ENCODE measurements at regions not wholly inside any gene's neighbourhood (a gene's known extent, or its start where the extent isn't known, plus 50 kb on each side); places are given as distances from the start of the nearest gene placed in this dataset.
A peak's percentile ranks its signal among the peaks of the same experiment; 100 is the strongest.

DNA sequence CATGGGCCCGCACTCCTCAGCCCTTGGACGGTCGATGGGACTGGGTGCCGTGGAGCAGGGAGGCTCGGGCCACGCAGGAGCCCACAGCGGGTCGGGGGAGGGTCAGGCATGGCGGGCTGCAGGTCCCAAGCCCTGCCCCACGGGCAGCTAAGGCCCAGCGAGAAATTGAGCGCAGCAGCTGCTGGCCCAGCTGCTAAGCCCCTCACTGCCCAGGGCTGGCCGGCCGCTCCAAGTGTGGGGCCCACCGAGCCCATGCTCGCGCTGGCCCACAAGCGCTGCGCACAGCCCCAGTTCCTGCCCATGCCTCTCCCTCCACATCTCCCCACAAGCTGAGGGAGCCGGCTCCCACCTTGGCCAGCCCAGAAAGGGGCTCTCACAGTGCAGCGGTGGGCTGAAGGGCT lies 259.4 kb downstream of the VGLL3 start:
- no peak for DNase-seq (ENCODE audit: low spot score)

DNA sequence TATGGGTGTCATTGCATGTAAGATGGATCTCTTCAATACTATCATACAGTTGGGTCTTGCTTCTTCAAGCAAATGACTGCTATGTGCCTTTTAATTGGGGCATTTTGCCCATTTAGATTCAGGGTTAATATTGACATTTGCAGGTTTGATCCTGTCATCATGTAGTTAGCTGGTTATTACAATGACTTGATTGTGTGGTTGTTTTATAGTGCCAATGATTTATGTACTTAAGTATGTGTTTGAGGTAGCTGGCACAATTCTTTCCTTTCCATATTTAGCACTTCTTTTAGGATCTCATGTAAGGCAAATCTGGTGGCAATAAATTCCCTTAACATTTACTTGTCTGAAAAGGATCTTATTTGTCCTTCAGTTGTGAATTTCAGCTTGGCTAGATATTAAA lies 267.5 kb downstream of the VGLL3 start:
- no peak for DNase-seq (ENCODE audit: low spot score)

DNA sequence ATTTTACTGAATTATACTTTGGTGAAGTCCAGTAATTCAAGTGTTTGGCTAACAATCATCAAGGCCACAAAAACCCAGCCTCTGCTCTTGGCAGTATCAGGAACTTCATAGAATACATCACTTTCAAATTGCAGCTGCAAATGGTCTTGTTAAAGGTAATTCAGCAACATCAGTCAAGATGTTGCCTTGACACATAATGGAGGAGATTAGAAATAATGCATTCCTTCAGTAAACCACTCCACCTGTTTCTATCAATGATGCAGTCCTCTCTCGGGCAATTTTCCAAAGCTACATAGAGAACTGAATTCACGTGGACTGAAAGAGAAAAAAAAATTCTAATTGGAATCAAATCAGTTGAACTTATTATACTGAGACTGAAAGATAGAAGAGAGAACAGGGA lies 279.3 kb downstream of the VGLL3 start:
- no peak for DNase-seq (ENCODE audit: low spot score)

DNA sequence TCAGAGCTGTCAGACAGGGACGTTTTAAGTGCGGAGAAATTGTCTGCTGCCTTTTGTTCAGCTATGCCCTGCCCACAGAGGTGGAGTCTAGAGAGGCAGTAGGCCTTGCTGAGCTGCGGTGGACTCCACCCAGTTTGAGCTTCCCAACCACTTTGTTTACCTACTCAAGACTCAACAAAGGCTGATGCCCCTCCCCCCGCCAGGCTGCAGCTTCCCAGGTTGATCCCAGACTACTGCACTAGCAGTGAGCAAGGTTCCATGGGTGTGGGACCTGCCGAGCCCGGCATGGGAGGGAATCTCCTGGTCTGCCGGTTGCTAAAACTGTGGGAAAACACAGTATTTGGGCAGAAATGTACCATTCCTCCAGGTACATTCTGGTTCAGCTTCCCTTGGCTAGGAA lies 282.1 kb downstream of the VGLL3 start:
- DNase-seq (ENCODE audit: low spot score) = no peak

DNA sequence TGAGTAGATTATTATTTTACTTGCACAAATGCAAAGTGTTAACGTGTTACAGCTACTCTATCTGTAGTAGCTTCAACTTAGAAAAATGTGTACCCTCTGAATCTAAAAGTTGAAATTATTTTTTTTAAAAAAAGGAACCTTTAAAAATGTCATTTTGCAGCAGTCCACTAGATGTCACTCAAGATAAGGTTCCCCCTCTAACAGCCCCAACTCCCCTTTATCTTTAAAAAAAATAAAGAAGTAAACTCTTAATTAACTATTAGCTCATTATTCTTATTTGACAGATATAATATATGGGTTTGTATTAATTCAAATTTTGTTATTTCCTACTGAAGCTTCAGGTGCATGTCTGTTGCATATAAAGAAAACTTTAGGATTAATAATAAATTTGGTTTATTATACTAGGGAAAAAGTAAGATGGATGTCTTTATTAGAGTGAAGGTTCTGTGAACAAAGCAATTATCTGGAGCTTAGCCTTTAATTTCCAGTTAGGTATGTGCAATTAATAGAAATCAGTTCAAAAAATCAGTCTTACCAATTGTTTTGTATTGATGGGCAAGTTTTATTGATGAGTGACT lies 288.5 kb downstream of the VGLL3 start:
- DNase-seq (ENCODE audit: low spot score) = peak; percentile 1

DNA sequence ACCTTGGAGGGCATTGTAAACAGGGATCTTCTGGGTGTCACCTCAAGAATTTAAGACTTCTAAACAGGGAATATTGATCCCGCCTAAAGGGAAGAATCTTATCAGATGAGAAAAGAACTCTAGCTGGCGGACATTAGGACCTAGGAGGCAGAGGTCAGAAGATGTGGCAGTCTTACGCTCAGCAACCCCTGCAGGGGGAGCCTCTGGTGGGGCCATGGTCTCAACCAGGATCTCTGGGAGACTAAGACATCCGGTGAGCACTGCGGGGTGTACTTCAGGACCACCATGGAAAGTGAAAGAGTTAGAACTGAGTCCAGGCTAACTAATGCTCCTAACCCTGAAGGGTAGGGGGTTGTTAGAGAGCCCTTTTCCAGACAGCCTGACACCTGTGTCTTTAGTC lies 295.2 kb downstream of the VGLL3 start:
- no peak for DNase-seq (ENCODE audit: low spot score)

DNA sequence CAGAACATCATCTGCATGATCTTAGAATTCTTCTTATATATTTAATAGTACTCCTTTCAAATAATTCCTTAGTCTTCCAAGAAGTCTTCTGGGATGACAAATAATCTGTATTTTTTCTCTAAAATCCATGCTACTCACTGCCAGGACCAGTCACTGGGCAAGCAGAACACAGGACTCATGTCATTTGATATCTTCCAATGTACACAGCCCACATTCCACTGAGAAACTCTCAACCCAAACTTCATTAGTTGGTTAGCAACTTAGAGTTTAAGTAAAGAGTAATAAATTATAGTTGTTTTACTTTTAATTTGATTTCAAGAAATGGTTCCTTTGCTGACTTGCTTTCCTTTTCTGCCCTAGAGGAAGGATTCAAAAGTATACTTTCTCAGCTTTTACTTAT lies 317.0 kb downstream of the VGLL3 start:
- DNase-seq (ENCODE audit: low spot score) = no peak

DNA sequence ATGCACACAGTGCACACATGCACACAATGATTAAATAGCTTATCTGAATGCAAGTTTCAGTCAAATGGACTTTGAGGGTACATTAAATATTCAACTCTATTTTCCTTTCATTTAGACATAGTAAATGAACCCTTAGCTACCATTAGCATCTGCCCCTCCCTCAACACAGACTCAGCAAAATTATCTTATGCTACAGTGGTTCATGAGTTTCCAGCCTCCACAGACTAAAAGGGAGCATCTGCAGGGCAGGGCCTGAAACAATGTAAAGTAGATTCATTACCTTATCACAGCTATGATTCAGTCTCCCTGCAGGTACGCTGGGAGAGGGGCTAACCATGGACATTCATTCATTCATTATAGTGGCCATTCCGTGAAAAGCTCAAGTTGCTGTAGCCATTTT lies 329.1 kb downstream of the VGLL3 start:
- no peak for DNase-seq (ENCODE audit: low spot score)

DNA sequence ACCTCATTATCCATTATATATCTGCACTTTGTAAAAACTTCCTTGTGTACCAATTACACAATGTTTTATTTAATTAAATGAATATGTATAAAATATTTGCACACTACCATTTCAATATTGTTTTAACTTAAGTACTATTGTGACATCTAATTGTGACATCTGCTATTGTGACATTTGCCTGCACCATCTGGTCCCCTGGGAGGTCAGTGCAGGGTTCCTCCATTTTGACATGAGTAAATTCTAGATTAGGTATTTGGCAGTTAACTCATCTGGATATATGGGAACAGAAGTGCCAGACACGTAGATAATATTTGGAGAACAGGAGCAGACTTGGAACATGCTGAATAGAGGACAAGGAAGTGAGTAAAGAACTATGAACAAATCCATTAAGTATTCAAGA lies 332.1 kb downstream of the VGLL3 start:
- DNase-seq (ENCODE audit: low spot score) = no peak

DNA sequence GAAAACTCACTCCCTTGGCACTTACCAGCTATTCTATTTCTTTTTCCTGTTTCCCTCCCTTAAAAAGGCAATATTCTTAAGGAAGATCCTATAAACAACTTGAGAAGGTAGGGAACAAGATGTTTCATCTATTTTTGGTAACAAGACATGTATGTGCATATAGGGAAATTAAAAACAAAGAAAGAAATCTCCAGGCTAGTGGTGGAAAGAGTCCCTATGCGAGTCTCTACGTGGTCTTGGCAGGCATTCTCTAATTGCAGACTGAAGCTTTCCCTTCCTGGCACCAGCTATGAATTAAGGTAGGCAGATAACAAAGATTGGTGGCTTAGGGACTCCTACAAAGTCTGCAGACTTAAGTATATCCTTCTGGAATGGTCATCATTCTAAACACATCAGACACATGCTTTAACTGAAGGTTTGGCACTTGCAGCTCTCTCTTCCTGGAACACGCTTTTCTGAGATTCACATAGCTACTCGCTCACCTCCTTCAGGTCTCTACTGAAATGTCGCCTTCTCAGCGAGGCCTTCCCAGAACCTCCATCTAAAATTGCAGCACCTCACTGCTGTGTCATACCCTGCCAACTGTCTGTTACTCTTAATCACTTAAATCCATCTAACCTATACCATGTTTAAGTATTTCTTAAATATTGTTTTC lies 336.0 kb downstream of the VGLL3 start:
- DNase-seq (ENCODE audit: low spot score) = no peak

DNA sequence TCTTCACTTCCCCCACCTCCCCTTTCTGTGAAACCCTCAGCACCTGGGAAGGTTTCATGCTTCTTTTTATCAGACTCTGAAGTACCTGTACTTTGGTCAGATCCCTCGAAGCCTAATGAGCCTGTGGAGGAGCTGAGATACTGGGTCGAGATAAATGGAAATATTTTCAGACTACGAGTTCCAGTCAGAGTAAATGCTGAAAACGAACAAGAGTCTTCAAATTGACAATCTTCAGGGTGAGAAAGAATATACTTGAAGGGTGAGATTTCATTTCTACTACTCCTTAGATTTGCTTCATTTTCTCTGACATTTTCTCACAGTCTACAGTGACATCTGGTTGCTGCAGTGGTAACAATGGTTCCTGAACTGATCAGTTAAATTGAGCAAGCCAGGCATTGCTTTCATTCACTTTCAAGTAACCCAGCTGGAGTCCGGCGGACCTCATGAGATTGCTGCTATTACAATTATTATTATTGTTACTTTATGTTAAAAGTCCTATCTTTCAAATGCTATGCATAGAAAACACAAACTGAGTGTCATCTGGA lies 337.2 kb downstream of the VGLL3 start:
- no peak for DNase-seq (ENCODE audit: low spot score)

DNA sequence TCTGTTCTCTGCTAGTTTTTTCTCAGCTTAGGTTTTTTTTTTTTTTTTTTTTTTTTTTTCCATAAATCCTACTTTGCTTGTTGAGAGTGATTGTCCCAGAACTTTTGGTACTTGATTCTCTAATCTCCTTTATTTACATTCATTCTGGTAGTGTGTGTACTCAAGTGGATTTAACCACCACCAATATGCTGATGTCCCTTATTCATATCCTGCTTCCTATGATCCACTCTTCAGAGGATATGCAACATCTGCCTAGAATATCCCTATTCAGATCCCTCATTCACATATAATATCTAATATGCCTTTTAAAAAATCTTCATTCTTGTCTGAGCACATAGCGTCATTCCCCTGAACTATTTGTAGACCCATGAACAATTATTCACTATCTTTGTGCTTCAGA lies 342.9 kb downstream of the VGLL3 start:
- DNase-seq (ENCODE audit: low spot score) = no peak

DNA sequence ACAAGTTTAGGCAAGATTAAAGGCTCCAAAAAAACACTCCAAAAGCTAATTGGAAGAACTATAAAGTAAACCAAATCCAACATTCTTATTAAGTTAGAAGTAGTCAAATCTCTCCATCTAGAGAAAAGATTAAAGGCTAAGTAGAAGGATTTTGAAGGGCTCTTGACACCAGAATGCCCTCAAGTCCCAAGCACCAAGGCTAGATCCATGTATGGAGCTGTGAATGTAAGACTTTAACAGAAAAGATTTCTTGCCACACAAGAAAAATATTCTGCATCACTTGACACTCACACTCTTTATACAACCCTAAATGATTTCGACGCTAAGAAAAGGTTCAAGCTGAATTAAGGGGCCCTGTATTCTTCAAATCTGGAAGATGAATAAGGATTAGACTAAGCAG lies 345.2 kb downstream of the VGLL3 start:
- DNase-seq (ENCODE audit: low spot score) = no peak

DNA sequence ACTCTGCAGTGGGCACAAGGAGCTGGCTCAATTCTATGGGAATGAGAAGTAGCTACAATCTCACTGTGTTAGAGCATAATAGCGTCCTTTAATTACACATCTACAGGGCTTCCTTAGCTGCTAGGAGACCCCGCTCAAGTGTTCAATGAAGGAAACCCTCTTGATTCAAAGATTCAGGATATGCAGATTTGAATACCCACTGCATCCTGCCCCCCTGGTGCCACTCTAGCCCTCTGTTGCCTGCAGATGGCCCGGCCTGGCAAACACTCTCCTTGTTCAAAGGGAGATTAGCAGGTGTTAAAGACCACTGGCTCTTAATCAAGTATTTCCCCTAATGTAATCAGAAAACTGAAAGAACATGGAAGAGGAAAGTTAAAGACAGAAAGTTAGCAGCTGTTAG lies 356.6 kb downstream of the VGLL3 start:
- DNase-seq (ENCODE audit: low spot score) = no peak

DNA sequence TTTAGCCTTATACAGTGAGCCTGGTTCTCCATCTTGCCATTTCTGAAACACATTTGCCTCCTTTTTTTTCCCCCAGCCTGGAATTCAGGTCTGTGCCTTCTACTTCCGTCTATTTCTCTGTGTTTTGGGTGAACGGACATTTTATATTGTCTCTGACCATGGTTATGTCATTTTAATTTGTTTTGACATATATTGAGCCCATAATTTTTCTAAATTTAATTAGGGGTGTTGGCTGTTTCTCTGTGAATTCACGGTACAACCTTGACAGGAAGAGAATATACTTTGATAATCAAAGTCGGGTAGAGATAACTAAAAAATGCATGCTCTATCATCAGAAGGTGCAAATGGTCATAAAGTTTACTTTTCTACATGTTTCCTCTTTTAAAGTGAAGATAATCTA lies 361.4 kb downstream of the VGLL3 start:
- DNase-seq (ENCODE audit: low spot score) = no peak

DNA sequence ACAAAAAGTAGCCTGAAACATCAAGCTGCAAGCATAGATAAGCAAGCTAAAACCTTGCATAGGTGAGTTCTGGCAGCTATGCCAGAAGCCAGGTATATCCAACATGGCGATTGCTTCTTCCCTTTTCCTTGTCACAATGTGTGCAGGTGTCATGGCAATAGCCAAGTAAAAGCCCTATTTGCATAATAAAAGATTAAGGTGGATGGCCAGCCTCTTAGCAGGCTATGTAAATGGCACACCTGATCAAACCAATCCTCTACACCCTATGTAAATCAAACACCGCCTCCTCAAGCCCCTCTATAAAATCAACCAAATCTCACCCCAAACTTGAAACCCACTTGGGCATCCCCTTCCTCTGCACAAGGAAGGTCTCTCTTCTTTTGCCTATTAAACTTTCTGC lies 366.8 kb downstream of the VGLL3 start:
- DNase-seq (ENCODE audit: low spot score) = no peak

DNA sequence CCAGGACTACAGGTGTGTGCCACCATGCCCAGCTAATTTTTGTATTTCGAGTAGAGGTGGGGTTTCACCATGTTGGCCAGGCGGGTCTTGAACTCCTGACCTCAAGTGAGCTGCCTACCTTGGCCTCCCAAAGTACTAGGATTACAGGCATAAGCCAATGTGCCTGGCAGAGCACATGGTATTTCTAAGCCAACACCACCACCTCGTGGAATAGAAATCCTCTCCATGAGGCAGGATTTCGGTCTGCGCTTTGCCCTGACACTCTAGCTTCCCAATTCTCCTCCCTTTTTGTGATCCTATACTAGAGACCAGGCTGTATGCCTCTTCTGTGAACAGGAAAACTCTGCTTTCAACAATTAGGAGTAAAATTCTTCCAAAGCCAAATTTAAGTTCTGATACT lies 372.2 kb downstream of the VGLL3 start:
- DNase-seq (ENCODE audit: low spot score) = no peak

DNA sequence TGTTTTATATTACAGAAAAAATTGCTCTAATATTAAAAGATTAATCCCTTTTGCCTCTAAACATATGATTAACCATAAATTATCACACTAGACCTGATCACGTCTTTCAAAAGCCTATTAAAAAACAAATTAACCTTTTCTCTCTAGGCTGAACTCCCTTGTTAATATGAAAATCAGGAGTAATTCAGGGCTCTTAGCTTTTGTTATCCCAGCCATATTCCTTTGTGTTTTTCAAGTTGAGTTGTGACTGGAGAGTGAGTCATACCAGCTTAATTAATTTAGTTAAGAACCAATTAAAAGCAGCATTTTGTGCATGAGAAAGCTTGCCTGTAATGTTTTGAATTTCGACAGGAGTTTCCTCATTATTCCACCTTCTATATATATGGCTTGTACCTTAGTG lies 385.8 kb downstream of the VGLL3 start:
- no peak for DNase-seq (ENCODE audit: low spot score)

DNA sequence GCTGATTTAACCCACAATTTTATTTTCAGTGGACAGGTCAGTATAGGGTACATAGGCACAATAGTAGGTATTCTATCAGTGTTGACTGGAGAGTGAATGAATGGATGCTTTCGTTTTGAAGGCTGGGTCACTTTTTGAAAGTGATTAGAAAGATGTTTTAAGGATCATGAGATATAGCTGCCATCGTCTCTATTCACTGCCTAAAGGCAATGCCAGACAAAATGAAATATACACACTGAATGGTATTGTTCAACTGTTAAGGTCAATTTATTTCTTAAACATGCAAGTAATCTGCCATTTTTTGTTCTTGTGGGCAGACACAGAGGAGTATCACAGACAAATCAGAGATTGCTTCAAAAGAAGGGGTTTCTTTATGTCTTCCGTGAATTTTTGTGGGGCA lies 395.3 kb downstream of the VGLL3 start:
- no peak for DNase-seq (ENCODE audit: low spot score)

DNA sequence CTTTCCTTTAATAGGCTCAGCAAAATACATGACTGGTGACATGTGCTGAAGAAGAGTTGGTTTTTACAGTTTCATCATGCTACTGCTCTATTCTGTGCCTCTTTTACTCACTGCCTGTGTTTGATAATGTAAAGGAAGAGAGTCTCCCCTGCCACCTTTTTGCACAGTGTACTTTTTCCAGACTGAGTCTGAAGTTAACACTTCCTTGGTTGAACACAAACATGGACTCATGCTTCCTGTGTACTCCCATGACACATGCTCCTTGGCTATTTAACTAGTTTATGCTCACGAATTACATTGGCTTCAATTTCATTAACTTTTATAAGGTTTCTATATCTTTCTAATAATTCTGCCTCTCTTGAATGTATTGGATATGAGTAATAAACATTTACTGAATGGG lies 396.1 kb downstream of the VGLL3 start:
- no peak for DNase-seq (ENCODE audit: low spot score)

DNA sequence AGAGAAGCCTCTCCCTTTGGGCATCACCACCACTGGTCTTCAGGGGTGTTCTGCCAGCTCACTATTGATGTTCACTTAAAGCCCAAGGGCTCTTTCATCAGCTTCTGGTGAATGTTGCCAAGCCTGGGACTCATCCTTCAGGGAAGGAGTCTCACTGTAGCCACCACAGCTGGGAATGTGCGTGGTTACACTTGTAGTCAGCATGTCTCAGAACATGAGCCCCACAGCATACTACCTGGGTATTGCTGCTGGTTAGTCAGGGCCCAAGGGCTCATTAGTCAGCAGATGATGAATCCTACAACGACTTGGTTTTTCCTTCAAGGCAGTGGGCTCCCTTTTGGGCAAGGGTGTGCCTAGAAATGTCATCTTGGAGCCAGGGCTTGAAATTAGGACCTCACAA lies 412.9 kb downstream of the VGLL3 start:
- no peak for DNase-seq (ENCODE audit: low spot score)

DNA sequence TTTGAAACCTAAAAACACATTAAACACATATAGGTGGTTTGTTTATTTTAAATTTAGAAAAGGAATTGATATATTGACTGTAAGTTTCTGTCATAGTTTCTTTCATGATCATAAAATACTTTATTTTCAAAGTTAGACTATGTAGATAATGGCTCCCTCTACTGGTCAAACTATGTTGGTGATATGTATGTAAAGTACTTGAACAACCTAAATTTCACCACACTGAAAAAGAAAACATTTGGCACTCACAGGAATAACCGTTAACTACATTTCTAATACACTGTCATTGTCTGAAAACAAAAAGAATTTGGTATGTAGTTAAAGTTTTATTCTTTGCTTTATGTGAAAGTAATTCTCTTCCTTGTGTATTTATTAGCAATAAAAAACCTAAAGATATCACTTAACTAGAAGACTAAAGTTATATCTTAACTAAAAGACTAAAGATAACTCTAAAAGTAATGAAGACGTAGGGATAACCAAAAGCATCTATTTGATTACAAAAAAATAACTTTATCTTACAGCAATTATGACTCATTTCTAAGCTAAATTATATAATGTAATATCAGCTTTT lies 427.5 kb downstream of the VGLL3 start:
- peak; percentile 1 for DNase-seq (ENCODE audit: low spot score)

DNA sequence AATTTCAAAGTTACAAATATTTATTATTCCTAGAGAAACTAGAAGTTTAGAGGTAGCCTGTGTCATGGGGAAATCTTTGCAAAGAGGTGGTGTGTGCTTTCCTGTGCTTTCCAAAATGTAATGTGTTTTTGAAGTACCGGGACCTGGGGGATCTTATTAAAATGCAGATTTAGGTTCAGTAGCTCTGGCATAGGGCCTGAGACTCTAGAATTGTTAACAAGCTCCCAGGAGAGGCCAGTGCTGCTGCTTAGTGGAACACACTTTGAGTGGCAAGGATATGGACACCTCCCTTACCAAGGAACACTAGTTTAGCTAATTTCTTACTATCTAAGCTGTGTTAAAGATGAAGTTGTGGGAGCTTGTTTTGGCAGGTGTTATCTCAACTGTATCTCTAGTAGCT lies 428.9 kb downstream of the VGLL3 start:
- no peak for DNase-seq (ENCODE audit: low spot score)

DNA sequence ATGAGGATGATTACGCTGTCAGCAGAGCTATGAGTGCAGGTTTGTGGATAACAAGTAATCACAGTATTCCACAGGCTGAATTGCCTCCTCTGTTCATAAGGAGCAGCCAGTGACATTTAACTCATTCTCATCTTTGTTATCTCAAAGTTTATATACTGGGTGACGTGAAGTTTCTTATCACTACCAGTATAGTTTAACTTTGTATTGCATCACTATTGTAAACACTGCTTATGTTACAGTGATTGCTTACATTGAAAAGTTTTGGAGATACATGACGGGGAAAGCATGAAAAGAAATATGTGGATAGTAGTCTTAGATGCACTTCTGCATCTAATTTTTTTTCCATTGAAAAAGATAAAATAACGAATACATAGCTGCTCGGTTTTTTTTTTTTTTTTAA lies 429.7 kb downstream of the VGLL3 start:
- DNase-seq (ENCODE audit: low spot score) = no peak
